AG04449 (cell line): ENCODE measurements at regions not wholly inside any gene's neighbourhood (a gene's known extent, or its start where the extent isn't known, plus 50 kb on each side); places are given as distances from the start of the nearest gene placed in this dataset.
A peak's percentile ranks its signal among the peaks of the same experiment; 100 is the strongest.

Source experiments
- CTCF ChIA-PET: fragments of 350-600 bp; formaldehyde crosslinking; extraction: SDS; loops from one replicate; lab custom pipeline; 2021; ENCODE audit warnings: antibody characterized with exemption; lab: Yijun Ruan, JAX
- POLR2A ChIA-PET: fragments of 400-600, 350-600 bp; formaldehyde crosslinking; extraction: SDS; loops from one replicate; lab custom pipeline; 2020; ENCODE audit warnings: antibody characterized with exemption, inconsistent platforms; lab: Yijun Ruan, JAX
- DNase-seq: peaks from one replicate; pipeline ENCODE4 v3.0.0-alpha.2; 2010; ENCODE audit warnings: low read depth, low spot score
- H3K4me3 ChIP-seq: 2 replicates; pipeline ENCODE4 v1.5.1; 2011; ENCODE audit warnings: low read depth, mild to moderate bottlenecking, control low read depth, low read length
- TF ChIP-seq, protein P1 (sequence below): IDR thresholded peaks from one replicate; pipeline ENCODE4 v1.5.1; 2011; ENCODE audit warnings: mild to moderate bottlenecking, moderate library complexity, low read length, control low read depth, inconsistent platforms; ENCODE audit not compliant: insufficient read depth; ENCODE audit errors: missing control alignments

DNA sequence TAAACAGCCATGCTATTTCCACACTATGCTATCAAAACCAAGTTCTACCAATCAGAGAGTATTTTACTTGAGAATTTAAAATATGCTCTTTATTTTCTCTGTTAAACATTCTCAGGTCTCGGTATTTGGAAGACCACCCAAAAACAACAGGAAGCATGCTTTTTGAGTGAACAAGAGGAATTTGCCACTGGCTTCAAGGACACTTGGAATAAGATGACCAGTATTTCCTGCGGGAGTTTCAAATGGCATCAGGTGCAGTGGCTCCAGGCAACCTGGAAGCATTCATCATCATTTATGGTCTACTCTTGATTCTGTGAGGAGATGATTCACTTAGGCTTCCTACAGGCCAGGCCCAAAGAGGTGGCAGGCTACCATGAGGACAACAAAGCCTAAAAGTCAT is 305.7 kb upstream of the ATP11B start:
- TF ChIP-seq, protein P1, sequence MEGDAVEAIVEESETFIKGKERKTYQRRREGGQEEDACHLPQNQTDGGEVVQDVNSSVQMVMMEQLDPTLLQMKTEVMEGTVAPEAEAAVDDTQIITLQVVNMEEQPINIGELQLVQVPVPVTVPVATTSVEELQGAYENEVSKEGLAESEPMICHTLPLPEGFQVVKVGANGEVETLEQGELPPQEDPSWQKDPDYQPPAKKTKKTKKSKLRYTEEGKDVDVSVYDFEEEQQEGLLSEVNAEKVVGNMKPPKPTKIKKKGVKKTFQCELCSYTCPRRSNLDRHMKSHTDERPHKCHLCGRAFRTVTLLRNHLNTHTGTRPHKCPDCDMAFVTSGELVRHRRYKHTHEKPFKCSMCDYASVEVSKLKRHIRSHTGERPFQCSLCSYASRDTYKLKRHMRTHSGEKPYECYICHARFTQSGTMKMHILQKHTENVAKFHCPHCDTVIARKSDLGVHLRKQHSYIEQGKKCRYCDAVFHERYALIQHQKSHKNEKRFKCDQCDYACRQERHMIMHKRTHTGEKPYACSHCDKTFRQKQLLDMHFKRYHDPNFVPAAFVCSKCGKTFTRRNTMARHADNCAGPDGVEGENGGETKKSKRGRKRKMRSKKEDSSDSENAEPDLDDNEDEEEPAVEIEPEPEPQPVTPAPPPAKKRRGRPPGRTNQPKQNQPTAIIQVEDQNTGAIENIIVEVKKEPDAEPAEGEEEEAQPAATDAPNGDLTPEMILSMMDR = no peak
- DNase-seq = no peak
- CTCF ChIA-PET = no interaction called here

DNA sequence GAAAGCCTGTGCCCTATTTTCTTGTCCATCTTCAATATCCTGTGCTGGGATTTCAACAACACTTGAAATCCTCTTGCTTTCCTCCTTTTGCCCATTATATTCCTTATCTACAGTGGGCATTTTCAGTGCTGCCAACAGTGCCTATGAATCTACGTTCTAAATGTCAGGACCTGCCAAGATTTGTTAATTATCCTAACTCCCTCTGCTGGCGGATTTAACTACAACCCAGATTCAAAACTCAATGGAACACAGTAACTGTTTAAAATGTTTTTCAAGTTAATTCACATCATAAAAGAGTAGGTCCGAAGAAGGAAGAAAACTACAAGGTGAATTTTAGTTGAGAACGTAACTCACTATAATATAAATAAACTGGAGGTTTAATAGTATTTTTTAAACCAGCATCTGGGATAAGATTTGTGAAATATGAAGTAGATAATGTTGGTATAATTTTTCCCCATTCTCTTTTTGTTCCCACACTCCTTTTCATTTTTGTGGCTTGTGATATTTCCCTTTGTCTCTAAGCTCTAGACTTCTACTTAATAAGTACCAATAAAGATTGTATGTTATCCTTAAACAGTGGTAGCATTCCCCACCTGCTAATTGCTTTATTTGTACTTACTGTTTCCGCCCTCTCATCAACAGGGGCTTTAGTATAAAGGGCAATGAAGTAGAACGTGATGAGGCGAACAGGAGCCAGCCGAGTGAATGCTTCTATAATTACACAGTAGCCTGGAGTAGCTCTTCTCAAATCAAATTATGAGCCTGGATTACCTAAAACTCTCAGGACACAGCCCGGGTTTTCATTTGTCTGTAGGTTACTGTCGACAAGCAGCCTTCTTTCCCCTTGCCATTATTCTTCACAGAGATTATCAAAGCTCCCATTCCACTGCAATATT is 302.5 kb upstream of the ATP11B start:
- POLR2A ChIA-PET = no interaction called here

More for the DNA sequence above, 305.7 kb upstream of the ATP11B start:
- POLR2A ChIA-PET = no interaction called here
- no peak overlapping the region for H3K4me3 ChIP-seq

DNA sequence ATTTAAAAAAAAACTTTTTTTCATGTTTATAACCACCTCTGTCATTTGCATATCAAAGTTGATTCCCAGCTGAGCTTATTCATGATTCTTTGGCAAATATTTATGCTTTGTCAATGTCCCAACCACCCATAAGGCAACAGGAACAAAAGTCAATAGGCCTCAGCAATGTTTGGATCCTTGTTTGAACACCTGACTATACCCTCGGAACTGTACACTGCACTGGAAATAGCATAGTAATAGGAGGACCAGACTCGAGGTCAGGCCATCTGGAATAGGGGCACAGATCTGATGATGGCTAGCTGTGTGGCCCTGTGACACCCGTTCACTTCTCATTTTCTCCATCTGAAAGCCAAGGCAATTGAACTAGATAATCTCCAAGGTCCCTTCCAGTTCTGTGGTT is 301.7 kb upstream of the ATP11B start:
- no peak for DNase-seq
- H3K4me3 ChIP-seq = no peak overlapping the region
- CTCF ChIA-PET = interaction anchor here (0.7 to 1.3 kb wide), 6 partner anchors 9 to 790 kb away, joined by 3 to 5 read pairs (median 3); no protein-coding TSS in a partner anchor
- POLR2A ChIA-PET = no interaction called here
- TF ChIP-seq, protein P1 = no peak

More for the DNA sequence above, 302.5 kb upstream of the ATP11B start:
- H3K4me3 ChIP-seq = no peak overlapping the region
- DNase-seq = no peak
- TF ChIP-seq, protein P1 = peak; percentile 28
- CTCF ChIA-PET = interaction anchor here (0.7 to 1.3 kb wide), 7 partner anchors 9 to 790 kb away, joined by 3 to 5 read pairs (median 3); no protein-coding TSS in a partner anchor

DNA sequence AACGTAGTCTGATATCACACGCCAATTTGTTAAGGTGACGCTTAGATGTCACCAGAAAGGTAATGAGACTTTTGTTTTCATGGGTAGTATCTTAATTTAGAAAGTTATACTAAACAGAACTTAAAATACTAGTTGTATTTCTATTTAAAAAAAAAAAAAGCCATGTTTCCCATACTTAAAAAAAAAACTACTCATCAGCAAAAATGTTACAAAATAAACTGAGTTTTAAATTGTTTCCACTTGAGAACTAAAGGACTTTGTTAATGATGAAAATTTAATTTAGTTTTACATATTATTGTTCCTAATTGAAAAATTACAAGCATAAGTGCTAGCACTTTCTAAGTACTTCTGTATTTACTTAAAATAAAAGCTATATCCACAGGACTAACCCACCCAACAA is 300.8 kb upstream of the ATP11B start:
- no peak for DNase-seq
- no peak overlapping the region for H3K4me3 ChIP-seq
- ChIA-PET POLR2A (no interaction called here), CTCF (interaction anchor here (0.9 to 1.3 kb wide), 2 partner anchors 193 to 791 kb away, joined by 3 read pairs; no protein-coding TSS in a partner anchor)
- TF ChIP-seq, protein P1 = no peak

DNA sequence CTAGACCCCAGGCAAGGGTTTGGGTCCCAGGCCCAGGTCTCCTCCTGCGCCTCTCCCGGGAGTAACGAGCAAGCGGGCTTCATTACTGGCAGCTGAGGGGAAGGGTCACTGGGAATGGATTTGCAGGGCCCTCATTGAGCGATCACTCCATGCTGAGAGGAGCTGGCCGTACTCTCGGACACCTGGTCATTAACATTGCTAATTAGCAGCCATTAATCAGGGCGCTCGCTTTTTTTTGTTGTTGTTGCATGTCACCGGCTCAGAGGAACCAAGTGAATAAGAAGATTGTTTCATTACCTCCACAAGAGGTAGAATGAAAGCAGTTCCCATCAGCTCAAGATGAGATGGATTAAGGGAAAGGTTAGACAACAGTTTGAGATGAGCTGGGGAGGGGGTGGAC is 293.0 kb upstream of the ATP11B start:
- CTCF ChIA-PET = interaction anchor here (1.0 kb wide), 1 partner anchor 10 kb away, joined by 3 read pairs; no protein-coding TSS in a partner anchor
- no peak overlapping the region for H3K4me3 ChIP-seq
- TF ChIP-seq, protein P1 = no peak
- no peak for DNase-seq
- POLR2A ChIA-PET = no interaction called here

DNA sequence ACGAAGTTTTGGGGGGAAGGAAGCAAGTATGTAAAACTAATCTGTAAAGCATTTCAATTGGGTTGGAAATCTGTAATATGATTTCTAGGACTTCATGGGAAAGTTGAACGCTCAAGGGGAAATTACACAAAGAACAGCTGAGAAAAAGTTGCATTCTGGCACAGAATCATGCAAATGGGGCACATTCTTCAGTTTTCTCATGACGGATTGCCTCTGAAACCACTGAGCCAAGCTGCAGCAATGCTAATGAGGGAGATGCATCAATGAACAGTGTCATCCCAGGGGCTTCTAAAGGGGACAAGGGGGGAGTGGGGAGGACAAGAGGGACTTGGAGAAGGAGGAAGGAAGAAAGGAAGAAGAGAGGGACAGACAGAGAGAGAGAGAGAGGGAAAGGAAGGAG is 291.4 kb upstream of the ATP11B start:
- DNase-seq = no peak
- CTCF ChIA-PET = interaction anchor here (1.4 kb wide), 1 partner anchor 11 kb away, joined by 4 read pairs; no protein-coding TSS in a partner anchor

More for the DNA sequence above, 291.4 kb upstream of the ATP11B start:
- POLR2A ChIA-PET = no interaction called here
- TF ChIP-seq, protein P1 = no peak
- H3K4me3 ChIP-seq = no peak overlapping the region
